GM23338 (cell line): ENCODE measurements at regions not wholly inside any gene's neighbourhood (a gene's known extent, or its start where the extent isn't known, plus 50 kb on each side); places are given as distances from the start of the nearest gene placed in this dataset.

Experiments used
- ATAC-seq: fragments of 200-7000 bp; cut with Tn5 transposase; 3 replicates; pipeline ENCODE4 v1.9.1; 2020
- DNase-seq: peaks from one replicate; pipeline ENCODE4 v3.0.0-alpha.2; 2015; ENCODE audit warnings: low spot score
- H2AFZ ChIP-seq: fragments of 200-600 bp; sonication (generic); 2 replicates; pipeline ENCODE4 v1.8.0; 2016; ENCODE audit warnings: antibody characterized with exemption, mild to moderate bottlenecking, moderate library complexity
- H3F3A ChIP-seq: fragments of 200-600 bp; sonication (generic); replicated peaks from 2 replicates; pipeline ENCODE4 v1.8.0; 2017; ENCODE audit warnings: antibody characterized with exemption, mixed run types, low read depth
- H3K27ac ChIP-seq: fragments of 200-600 bp; sonication (generic); 2 replicates; pipeline ENCODE4 v1.6.1; 2016; ENCODE audit warnings: low read depth
- H3K27me3 ChIP-seq: fragments of 200-600 bp; sonication (generic); 2 replicates; pipeline ENCODE4 v1.8.0; 2016; ENCODE audit warnings: mild to moderate bottlenecking, mixed run types, moderate library complexity; ENCODE audit not compliant: insufficient read depth
- H3K36me3 ChIP-seq: fragments of 200-600 bp; sonication (generic); 2 replicates; pipeline ENCODE4 v1.8.0; 2016; ENCODE audit warnings: mild to moderate bottlenecking; ENCODE audit not compliant: insufficient read depth
- H3K4me1 ChIP-seq: fragments of 200-600 bp; sonication (generic); 2 replicates; pipeline ENCODE4 v1.8.0; 2016; ENCODE audit warnings: mild to moderate bottlenecking, moderate library complexity; ENCODE audit not compliant: insufficient read depth
- H3K4me2 ChIP-seq: fragments of 200-600 bp; sonication (generic); 2 replicates; pipeline ENCODE4 v1.7.1; 2017; ENCODE audit warnings: mixed run types
- H3K4me3 ChIP-seq: fragments of 200-600 bp; sonication (generic); 2 replicates; pipeline ENCODE4 v1.6.1; 2016; ENCODE audit warnings: mixed run types
- H3K79me2 ChIP-seq: fragments of 200-600 bp; sonication (generic); replicated peaks from 2 replicates; pipeline ENCODE4 v1.8.0; 2017; ENCODE audit warnings: mild to moderate bottlenecking; ENCODE audit not compliant: insufficient read depth
- H3K9me2 ChIP-seq: fragments of 200-600 bp; sonication (generic); 2 replicates; pipeline ENCODE4 v1.8.0; 2017; ENCODE audit not compliant: insufficient read depth
- H4K20me1 ChIP-seq: fragments of 200-600 bp; sonication (generic); replicated peaks from 2 replicates; pipeline ENCODE4 v1.8.0; 2017; ENCODE audit warnings: mild to moderate bottlenecking; ENCODE audit not compliant: insufficient read depth
- H3K27ac Mint-ChIP-seq: 2 replicates; pipeline ENCODE4 v1.8.0; 2020; ENCODE audit warnings: inconsistent platforms, mild to moderate bottlenecking, moderate library complexity, mixed read lengths
- H3K27me3 Mint-ChIP-seq: 3 replicates; pipeline ENCODE4 v1.8.0; 2022; ENCODE audit warnings: low read depth, mild to moderate bottlenecking, moderate library complexity, mixed read lengths, inconsistent platforms; ENCODE audit not compliant: insufficient read depth, poor library complexity
- H3K36me3 Mint-ChIP-seq: 3 replicates; pipeline ENCODE4 v1.8.0; 2021; ENCODE audit warnings: low read depth, mild to moderate bottlenecking, inconsistent platforms, moderate library complexity, mixed read lengths
- H3K4me1 Mint-ChIP-seq: 3 replicates; pipeline ENCODE4 v1.8.0; 2020; ENCODE audit warnings: mild to moderate bottlenecking, inconsistent platforms, mixed read lengths
- H3K4me3 Mint-ChIP-seq: 3 replicates; pipeline ENCODE4 v1.8.0; 2021; ENCODE audit warnings: moderate library complexity, mild to moderate bottlenecking, inconsistent platforms, mixed read lengths
- H3K9me3 Mint-ChIP-seq: 3 replicates; pipeline ENCODE4 v1.8.0; 2020; ENCODE audit warnings: moderate library complexity, mild to moderate bottlenecking, inconsistent platforms, mixed read lengths
- CREB1 ChIP-seq: fragments of 250-450 bp; sonication (Bioruptor Pico); IDR thresholded peaks from 2 replicates; pipeline ENCODE4 v1.5.0; 2020; ENCODE audit warnings: low read depth, mild to moderate bottlenecking, moderate library complexity
- EZH2 ChIP-seq: fragments of 200-600 bp; sonication (generic); IDR thresholded peaks from one replicate; pipeline ENCODE4 v1.8.0; 2017; ENCODE audit warnings: antibody characterized with exemption, mild to moderate bottlenecking, low read depth; ENCODE audit not compliant: unreplicated experiment
- EZH2phosphoT487 ChIP-seq: fragments of 200-600 bp; sonication (generic); IDR thresholded peaks from one replicate; pipeline ENCODE4 v1.8.1; 2018; ENCODE audit warnings: antibody characterized with exemption; ENCODE audit not compliant: unreplicated experiment
- JUNB ChIP-seq: IDR thresholded peaks from one replicate; pipeline ENCODE4 v1.6.1; 2016; ENCODE audit warnings: antibody characterized with exemption; ENCODE audit not compliant: unreplicated experiment
- NANOG ChIP-seq: IDR thresholded peaks from 2 replicates; pipeline ENCODE4 v1.6.1; 2016; ENCODE audit warnings: antibody characterized with exemption, borderline replicate concordance
- POLR2AphosphoS5 ChIP-seq: IDR thresholded peaks from 2 replicates; pipeline ENCODE4 v1.6.1; 2016; ENCODE audit warnings: antibody characterized with exemption, low read depth
- STAT1 ChIP-seq: IDR thresholded peaks from one replicate; pipeline ENCODE4 v1.6.1; 2016; ENCODE audit warnings: antibody characterized with exemption; ENCODE audit not compliant: unreplicated experiment
- ZNF114 ChIP-seq: fragments of 250-450 bp; sonication (Bioruptor Pico); IDR thresholded peaks from 2 replicates; pipeline ENCODE4 v1.5.0; 2020; ENCODE audit warnings: mild to moderate bottlenecking, moderate library complexity
- ZNF331 ChIP-seq: fragments of 250-450 bp; sonication (Bioruptor Pico); IDR thresholded peaks from 2 replicates; pipeline ENCODE4 v1.5.0; 2020; ENCODE audit warnings: low read depth, mild to moderate bottlenecking, moderate library complexity
- TF ChIP-seq, protein P1 (sequence below), 2 experiments: fragments of 200-600 bp in 1 of 2; sonication (generic) in 1 of 2; conservative IDR thresholded peaks; 2 replicates each; pipeline versions ENCODE4 v1.5.1 to v1.6.1; 2016 to 2017; ENCODE audit warnings: antibody characterized with exemption in 2 of 2, low read depth in 2 of 2, mild to moderate bottlenecking in 2 of 2, moderate library complexity in 1 of 2
- TF ChIP-seq, protein P2 (sequence below): fragments of 250-450 bp; sonication (Bioruptor Pico); IDR thresholded peaks from 2 replicates; pipeline ENCODE4 v1.5.0; 2020; ENCODE audit warnings: mild to moderate bottlenecking, moderate library complexity
- TF ChIP-seq, protein P3 (sequence below): IDR thresholded peaks from 2 replicates; pipeline ENCODE4 v1.6.1; 2016; ENCODE audit warnings: antibody characterized with exemption
- TF ChIP-seq, protein P4 (sequence below): IDR thresholded peaks from one replicate; pipeline ENCODE4 v1.6.1; 2018; ENCODE audit warnings: antibody characterized with exemption; ENCODE audit not compliant: unreplicated experiment

DNA sequence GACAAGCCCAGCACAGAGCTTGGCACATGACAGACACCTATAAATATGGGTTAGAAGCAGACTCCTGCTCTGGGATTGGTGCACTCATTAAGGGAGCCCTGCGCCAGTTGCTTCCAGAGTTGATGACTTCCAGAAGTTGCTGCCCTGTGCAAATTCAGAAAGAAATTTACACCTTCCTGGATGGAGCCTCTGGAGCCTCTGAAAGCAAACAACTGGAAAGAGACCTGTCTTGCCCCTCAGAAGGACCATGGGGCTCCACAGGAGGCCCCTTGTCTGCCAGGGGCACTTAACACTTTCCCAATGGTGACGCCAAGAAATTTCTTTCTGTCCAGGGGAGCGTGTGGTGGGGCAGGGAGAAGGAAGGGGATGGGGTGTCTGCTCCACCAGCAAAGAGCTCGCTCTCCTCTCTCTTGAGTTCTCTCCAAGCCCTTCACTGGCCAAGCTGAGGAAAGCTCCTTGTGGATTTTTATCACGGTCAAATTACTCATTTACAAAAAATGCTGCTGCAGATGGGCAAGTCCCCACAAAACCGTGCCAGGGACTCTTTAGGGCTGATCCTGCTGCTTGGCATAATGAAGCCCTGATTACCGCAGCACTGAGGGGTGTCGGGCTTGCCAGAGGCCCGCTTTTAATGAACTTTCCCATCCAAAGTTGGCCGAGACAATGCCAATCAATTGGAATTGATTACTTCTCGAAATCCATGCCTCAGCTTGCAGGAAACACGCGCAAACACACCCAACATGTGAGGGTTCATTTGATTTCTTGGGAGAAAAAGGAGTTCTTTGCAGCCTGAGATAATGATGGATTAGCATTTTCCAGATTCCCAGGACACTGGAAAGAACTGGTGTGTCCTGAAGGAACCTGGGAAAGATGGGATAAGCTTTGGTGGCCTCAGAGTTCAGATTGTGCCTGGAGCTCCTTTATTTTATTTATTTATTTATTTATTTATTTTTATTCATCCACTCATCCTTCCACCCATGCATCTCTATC, 583.6 kb upstream of the CDH5 start:
- DNase-seq (no peak), ATAC-seq (no peak)
- no peaks in the 10 kb centered on the region for H3K4me1 Mint-ChIP-seq
- no peak overlapping the region for H3K4me3 Mint-ChIP-seq
- no peak overlapping the region for H3K4me2 ChIP-seq
- H3K4me3 ChIP-seq, result no peak overlapping the region
- no peaks in the 10 kb centered on the region for H4K20me1 ChIP-seq
- peaks cover 5% of the 10 kb centered on the region for H3K27me3 Mint-ChIP-seq
- no peaks in the 10 kb centered on the region for H3K4me1 ChIP-seq
- H3F3A ChIP-seq, result no peaks in the 10 kb centered on the region
- no peak for TF ChIP-seq ZNF114 (CRISPR knock-in tag)
- no peak for TF ChIP-seq ZNF331 (CRISPR knock-in tag)
- TF ChIP-seq EZH2phosphoT487, result no peak
- TF ChIP-seq, protein P1, sequence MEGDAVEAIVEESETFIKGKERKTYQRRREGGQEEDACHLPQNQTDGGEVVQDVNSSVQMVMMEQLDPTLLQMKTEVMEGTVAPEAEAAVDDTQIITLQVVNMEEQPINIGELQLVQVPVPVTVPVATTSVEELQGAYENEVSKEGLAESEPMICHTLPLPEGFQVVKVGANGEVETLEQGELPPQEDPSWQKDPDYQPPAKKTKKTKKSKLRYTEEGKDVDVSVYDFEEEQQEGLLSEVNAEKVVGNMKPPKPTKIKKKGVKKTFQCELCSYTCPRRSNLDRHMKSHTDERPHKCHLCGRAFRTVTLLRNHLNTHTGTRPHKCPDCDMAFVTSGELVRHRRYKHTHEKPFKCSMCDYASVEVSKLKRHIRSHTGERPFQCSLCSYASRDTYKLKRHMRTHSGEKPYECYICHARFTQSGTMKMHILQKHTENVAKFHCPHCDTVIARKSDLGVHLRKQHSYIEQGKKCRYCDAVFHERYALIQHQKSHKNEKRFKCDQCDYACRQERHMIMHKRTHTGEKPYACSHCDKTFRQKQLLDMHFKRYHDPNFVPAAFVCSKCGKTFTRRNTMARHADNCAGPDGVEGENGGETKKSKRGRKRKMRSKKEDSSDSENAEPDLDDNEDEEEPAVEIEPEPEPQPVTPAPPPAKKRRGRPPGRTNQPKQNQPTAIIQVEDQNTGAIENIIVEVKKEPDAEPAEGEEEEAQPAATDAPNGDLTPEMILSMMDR (conservative IDR thresholded peaks at IDR 0.05; ENCODE audit: low read depth in 2 of 2), result no peak
- TF ChIP-seq JUNB, result no peak
- TF ChIP-seq, protein P2, sequence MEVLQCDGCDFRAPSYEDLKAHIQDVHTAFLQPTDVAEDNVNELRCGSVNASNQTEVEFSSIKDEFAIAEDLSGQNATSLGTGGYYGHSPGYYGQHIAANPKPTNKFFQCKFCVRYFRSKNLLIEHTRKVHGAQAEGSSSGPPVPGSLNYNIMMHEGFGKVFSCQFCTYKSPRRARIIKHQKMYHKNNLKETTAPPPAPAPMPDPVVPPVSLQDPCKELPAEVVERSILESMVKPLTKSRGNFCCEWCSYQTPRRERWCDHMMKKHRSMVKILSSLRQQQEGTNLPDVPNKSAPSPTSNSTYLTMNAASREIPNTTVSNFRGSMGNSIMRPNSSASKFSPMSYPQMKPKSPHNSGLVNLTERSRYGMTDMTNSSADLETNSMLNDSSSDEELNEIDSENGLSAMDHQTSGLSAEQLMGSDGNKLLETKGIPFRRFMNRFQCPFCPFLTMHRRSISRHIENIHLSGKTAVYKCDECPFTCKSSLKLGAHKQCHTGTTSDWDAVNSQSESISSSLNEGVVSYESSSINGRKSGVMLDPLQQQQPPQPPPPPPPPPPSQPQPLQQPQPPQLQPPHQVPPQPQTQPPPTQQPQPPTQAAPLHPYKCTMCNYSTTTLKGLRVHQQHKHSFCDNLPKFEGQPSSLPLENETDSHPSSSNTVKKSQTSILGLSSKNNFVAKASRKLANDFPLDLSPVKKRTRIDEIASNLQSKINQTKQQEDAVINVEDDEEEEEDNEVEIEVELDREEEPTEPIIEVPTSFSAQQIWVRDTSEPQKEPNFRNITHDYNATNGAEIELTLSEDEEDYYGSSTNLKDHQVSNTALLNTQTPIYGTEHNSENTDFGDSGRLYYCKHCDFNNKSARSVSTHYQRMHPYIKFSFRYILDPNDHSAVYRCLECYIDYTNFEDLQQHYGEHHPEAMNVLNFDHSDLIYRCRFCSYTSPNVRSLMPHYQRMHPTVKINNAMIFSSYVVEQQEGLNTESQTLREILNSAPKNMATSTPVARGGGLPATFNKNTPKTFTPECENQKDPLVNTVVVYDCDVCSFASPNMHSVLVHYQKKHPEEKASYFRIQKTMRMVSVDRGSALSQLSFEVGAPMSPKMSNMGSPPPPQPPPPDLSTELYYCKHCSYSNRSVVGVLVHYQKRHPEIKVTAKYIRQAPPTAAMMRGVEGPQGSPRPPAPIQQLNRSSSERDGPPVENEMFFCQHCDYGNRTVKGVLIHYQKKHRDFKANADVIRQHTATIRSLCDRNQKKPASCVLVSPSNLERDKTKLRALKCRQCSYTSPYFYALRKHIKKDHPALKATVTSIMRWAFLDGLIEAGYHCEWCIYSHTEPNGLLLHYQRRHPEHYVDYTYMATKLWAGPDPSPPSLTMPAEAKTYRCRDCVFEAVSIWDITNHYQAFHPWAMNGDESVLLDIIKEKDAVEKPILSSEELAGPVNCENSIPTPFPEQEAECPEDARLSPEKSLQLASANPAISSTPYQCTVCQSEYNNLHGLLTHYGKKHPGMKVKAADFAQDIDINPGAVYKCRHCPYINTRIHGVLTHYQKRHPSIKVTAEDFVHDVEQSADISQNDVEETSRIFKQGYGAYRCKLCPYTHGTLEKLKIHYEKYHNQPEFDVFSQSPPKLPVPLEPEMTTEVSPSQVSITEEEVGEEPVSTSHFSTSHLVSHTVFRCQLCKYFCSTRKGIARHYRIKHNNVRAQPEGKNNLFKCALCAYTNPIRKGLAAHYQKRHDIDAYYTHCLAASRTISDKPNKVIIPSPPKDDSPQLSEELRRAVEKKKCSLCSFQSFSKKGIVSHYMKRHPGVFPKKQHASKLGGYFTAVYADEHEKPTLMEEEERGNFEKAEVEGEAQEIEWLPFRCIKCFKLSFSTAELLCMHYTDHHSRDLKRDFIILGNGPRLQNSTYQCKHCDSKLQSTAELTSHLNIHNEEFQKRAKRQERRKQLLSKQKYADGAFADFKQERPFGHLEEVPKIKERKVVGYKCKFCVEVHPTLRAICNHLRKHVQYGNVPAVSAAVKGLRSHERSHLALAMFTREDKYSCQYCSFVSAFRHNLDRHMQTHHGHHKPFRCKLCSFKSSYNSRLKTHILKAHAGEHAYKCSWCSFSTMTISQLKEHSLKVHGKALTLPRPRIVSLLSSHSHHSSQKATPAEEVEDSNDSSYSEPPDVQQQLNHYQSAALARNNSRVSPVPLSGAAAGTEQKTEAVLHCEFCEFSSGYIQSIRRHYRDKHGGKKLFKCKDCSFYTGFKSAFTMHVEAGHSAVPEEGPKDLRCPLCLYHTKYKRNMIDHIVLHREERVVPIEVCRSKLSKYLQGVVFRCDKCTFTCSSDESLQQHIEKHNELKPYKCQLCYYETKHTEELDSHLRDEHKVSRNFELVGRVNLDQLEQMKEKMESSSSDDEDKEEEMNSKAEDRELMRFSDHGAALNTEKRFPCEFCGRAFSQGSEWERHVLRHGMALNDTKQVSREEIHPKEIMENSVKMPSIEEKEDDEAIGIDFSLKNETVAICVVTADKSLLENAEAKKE, result no peak
- TF ChIP-seq, protein P3, sequence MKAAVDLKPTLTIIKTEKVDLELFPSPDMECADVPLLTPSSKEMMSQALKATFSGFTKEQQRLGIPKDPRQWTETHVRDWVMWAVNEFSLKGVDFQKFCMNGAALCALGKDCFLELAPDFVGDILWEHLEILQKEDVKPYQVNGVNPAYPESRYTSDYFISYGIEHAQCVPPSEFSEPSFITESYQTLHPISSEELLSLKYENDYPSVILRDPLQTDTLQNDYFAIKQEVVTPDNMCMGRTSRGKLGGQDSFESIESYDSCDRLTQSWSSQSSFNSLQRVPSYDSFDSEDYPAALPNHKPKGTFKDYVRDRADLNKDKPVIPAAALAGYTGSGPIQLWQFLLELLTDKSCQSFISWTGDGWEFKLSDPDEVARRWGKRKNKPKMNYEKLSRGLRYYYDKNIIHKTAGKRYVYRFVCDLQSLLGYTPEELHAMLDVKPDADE, result no peak
- no peak for TF ChIP-seq CREB1
- no peak for TF ChIP-seq EZH2
- TF ChIP-seq POLR2AphosphoS5, result no peak
- no peak for TF ChIP-seq STAT1
- no peak for TF ChIP-seq NANOG
- TF ChIP-seq, protein P4, sequence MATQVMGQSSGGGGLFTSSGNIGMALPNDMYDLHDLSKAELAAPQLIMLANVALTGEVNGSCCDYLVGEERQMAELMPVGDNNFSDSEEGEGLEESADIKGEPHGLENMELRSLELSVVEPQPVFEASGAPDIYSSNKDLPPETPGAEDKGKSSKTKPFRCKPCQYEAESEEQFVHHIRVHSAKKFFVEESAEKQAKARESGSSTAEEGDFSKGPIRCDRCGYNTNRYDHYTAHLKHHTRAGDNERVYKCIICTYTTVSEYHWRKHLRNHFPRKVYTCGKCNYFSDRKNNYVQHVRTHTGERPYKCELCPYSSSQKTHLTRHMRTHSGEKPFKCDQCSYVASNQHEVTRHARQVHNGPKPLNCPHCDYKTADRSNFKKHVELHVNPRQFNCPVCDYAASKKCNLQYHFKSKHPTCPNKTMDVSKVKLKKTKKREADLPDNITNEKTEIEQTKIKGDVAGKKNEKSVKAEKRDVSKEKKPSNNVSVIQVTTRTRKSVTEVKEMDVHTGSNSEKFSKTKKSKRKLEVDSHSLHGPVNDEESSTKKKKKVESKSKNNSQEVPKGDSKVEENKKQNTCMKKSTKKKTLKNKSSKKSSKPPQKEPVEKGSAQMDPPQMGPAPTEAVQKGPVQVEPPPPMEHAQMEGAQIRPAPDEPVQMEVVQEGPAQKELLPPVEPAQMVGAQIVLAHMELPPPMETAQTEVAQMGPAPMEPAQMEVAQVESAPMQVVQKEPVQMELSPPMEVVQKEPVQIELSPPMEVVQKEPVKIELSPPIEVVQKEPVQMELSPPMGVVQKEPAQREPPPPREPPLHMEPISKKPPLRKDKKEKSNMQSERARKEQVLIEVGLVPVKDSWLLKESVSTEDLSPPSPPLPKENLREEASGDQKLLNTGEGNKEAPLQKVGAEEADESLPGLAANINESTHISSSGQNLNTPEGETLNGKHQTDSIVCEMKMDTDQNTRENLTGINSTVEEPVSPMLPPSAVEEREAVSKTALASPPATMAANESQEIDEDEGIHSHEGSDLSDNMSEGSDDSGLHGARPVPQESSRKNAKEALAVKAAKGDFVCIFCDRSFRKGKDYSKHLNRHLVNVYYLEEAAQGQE, result no peak
- peaks cover 6% of the 10 kb centered on the region; the same call in 1 of the 2 replicates for H3K9me2 ChIP-seq
- no peak overlapping the region for H3K27ac Mint-ChIP-seq
- no peak overlapping the region for H3K27ac ChIP-seq
- H3K36me3 Mint-ChIP-seq, result peaks cover 6% of the 10 kb centered on the region
- no peaks in the 10 kb centered on the region for H3K79me2 ChIP-seq
- H2AFZ ChIP-seq, result peak overlapping the region; percentile 43; the same call in 1 of the 2 replicates
- no peaks in the 10 kb centered on the region for H3K36me3 ChIP-seq
- H3K9me3 Mint-ChIP-seq, result peaks cover 8% of the 10 kb centered on the region; the same call in 1 of the 3 replicates
- H3K27me3 ChIP-seq, result no peaks in the 10 kb centered on the region
